ENCODE measurements at regions not wholly inside any gene's neighbourhood (a gene's known extent, or its start where the extent isn't known, plus 50 kb on each side); places are given as distances from the start of the nearest gene placed in this dataset.

- DNase-seq (ENCODE audit: low read depth in 2 of 3, low spot score in 2 of 3): no peak
These were observed 410.7 kb upstream of the SULF2 start for GRCh38 chr20:48196001-48196400.

GRCh38 chr20:48195121-48195870 lies 410.0 kb upstream of the SULF2 start:
- no peak for DNase-seq (ENCODE audit: low read depth in 2 of 3, low spot score in 2 of 3)

GRCh38 chr20:48194583-48194982 lies 409.3 kb upstream of the SULF2 start:
- DNase-seq (ENCODE audit: low read depth in 2 of 3, low spot score in 2 of 3): no peak

- no peak for DNase-seq (ENCODE audit: low read depth in 2 of 3, low spot score in 2 of 3)
These were observed 408.5 kb upstream of the SULF2 start for GRCh38 chr20:48193627-48194425.

- DNase-seq (ENCODE audit: low read depth in 2 of 3, low spot score in 2 of 3): no peak
These were observed 406.8 kb upstream of the SULF2 start for GRCh38 chr20:48192109-48192508.

GRCh38 chr20:48191200-48191599 lies 405.9 kb upstream of the SULF2 start:
- DNase-seq (ENCODE audit: low read depth in 2 of 3, low spot score in 2 of 3): no peak

GRCh38 chr20:48190757-48191156 lies 405.5 kb upstream of the SULF2 start:
- DNase-seq (ENCODE audit: low read depth in 2 of 3, low spot score in 2 of 3): no peak

- no peak for DNase-seq (ENCODE audit: low read depth in 2 of 3, low spot score in 2 of 3)
These were observed 403.9 kb upstream of the SULF2 start for GRCh38 chr20:48189181-48189580.

GRCh38 chr20:48187851-48188250 lies 402.6 kb upstream of the SULF2 start:
- DNase-seq (ENCODE audit: low read depth in 2 of 3, low spot score in 2 of 3): no peak

GRCh38 chr20:48186915-48187314 lies 401.6 kb upstream of the SULF2 start:
- no peak for DNase-seq (ENCODE audit: low read depth in 2 of 3, low spot score in 2 of 3)

- no peak for DNase-seq (ENCODE audit: low read depth in 2 of 3, low spot score in 2 of 3)
These were observed 401.2 kb upstream of the SULF2 start for GRCh38 chr20:48186447-48186846.

GRCh38 chr20:48184229-48184628 lies 398.9 kb upstream of the SULF2 start:
- no peak for DNase-seq (ENCODE audit: low read depth in 2 of 3, low spot score in 2 of 3)

GRCh38 chr20:48181261-48181935 lies 396.1 kb upstream of the SULF2 start:
- DNase-seq (ENCODE audit: low read depth in 2 of 3, low spot score in 2 of 3): no peak

- DNase-seq (ENCODE audit: low read depth in 2 of 3, low spot score in 2 of 3): no peak
These were observed 395.3 kb upstream of the SULF2 start for GRCh38 chr20:48180618-48181017.

- DNase-seq (ENCODE audit: low read depth in 2 of 3, low spot score in 2 of 3): no peak
These were observed 394.7 kb upstream of the SULF2 start for GRCh38 chr20:48180024-48180423.

- DNase-seq (ENCODE audit: low read depth in 2 of 3, low spot score in 2 of 3): no peak
These were observed 393.4 kb upstream of the SULF2 start for GRCh38 chr20:48178633-48179032.

GRCh38 chr20:48177058-48177457 lies 391.8 kb upstream of the SULF2 start:
- no peak for DNase-seq (ENCODE audit: low read depth in 2 of 3, low spot score in 2 of 3)

- no peak for DNase-seq (ENCODE audit: low read depth in 2 of 3, low spot score in 2 of 3)
These were observed 390.9 kb upstream of the SULF2 start for GRCh38 chr20:48176139-48176538.

GRCh38 chr20:48175261-48175660 lies 390.0 kb upstream of the SULF2 start:
- DNase-seq (ENCODE audit: low read depth in 2 of 3, low spot score in 2 of 3): no peak

GRCh38 chr20:48172357-48172702 lies 387.0 kb upstream of the SULF2 start:
- no peak for DNase-seq (ENCODE audit: low read depth in 2 of 3, low spot score in 2 of 3)

- no peak for DNase-seq (ENCODE audit: low read depth in 2 of 3, low spot score in 2 of 3)
These were observed 386.5 kb upstream of the SULF2 start for GRCh38 chr20:48171626-48172356.

All from hematopoietic multipotent progenitor cell (in vitro differentiated cells).